GM13977 (cell line): ENCODE measurements at regions not wholly inside any gene's neighbourhood (a gene's known extent, or its start where the extent isn't known, plus 50 kb on each side); places are given as distances from the start of the nearest gene placed in this dataset.

Experiments used
- DNase-seq: peaks from one replicate; pipeline ENCODE4 v3.0.0; 2012; ENCODE audit warnings: low spot score
- in situ Hi-C: fragments of 300-500 bp; cut with MboI; formaldehyde crosslinking; loops from one replicate; pipeline ENCODE4 v1.12.0; 2022; ENCODE audit warnings: low sequenced_read_pairs, low pct_unique_long_range_greater_than_20kb, mixed read lengths, inconsistent platforms; ENCODE audit not compliant: unreplicated experiment
- TF ChIP-seq, protein P1 (sequence below): IDR thresholded peaks from 2 replicates; pipeline ENCODE4 v1.5.1; 2012; ENCODE audit warnings: mild to moderate bottlenecking, control low read depth; ENCODE audit not compliant: insufficient read depth; ENCODE audit errors: extremely low read depth, missing control alignments

DNA sequence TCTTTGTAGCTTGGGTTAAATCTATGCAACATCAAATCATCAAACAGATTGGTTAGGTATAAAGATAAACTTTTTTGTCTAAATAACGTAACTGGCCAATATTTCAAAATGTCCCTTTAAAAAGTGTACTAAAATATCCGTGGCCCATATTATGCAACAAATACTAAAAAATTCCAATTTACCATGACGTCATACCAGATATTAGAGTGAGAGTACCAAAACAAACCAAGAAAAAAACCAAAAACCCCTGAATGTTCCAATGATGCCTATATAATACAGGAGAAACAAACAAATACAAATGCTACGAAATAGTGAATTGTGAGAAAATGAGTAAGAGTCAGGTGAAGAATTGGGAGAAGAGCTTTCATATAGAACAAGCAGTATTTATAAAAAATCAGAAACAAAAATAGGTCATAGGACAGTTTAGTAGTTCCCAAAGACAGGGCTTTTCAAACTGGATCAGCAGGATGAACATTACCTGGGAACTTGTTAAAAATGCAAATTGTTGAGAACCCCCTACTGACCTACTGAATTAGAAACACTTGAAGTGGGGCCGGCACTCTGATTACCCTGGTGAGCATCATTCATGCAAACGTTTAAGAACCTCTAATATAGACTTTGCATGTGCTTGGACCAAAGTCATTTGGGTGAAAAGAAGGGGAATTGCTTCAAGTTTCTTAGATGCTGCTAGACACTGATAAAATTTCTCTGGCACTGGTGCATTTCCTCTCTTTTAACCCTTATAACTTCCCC lies 753.7 kb downstream of the DSC3 start:
- TF ChIP-seq, protein P1, sequence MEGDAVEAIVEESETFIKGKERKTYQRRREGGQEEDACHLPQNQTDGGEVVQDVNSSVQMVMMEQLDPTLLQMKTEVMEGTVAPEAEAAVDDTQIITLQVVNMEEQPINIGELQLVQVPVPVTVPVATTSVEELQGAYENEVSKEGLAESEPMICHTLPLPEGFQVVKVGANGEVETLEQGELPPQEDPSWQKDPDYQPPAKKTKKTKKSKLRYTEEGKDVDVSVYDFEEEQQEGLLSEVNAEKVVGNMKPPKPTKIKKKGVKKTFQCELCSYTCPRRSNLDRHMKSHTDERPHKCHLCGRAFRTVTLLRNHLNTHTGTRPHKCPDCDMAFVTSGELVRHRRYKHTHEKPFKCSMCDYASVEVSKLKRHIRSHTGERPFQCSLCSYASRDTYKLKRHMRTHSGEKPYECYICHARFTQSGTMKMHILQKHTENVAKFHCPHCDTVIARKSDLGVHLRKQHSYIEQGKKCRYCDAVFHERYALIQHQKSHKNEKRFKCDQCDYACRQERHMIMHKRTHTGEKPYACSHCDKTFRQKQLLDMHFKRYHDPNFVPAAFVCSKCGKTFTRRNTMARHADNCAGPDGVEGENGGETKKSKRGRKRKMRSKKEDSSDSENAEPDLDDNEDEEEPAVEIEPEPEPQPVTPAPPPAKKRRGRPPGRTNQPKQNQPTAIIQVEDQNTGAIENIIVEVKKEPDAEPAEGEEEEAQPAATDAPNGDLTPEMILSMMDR, result no peak
- in situ Hi-C loops, result no loop called here
- DNase-seq, result no peak

GRCh38 chr18:30280861-30281470 lies 761.6 kb downstream of the DSC3 start:
- DNase-seq, result no peak
- in situ Hi-C loops, result no loop called here
- TF ChIP-seq, protein P1, result peak; percentile 63

- in situ Hi-C loops, result no loop called here
- no peak for DNase-seq
- TF ChIP-seq, protein P1, result no peak
Observed at GRCh38 chr18:30280186-30280585, 762.4 kb downstream of the DSC3 start.

- in situ Hi-C loops, result no loop called here
- TF ChIP-seq, protein P1, result no peak
- no peak for DNase-seq
Observed at GRCh38 chr18:30277676-30278075, 764.9 kb downstream of the DSC3 start.

GRCh38 chr18:30271716-30272115 lies 770.8 kb downstream of the DSC3 start:
- TF ChIP-seq, protein P1, result no peak
- DNase-seq, result no peak

DNA sequence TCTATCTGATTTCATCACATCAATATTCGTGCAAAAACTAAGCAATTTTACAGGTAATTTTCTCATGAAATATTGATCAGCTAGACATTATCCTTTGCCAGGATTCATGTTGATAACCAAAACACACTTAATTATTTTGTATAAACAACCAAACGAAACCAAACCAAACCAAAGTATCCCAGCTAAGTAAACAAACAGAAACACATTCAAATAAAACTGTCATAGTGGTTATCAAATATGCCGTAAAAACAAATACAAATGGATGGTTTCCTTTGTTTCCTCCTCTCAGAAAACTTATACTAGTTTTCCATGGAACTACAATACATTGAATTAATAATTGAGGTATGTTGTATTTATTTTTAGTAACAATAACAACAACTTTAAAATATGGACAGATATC lies 777.4 kb downstream of the DSC3 start:
- in situ Hi-C loops, result no loop called here
- TF ChIP-seq, protein P1, result no peak
- no peak for DNase-seq

More at GRCh38 chr18:30271716-30272115, 770.8 kb downstream of the DSC3 start:
- in situ Hi-C loops, result no loop called here
